Liver (tissue), 8 donors: ENCODE measurements at regions not wholly inside any gene's neighbourhood (a gene's known extent, or its start where the extent isn't known, plus 50 kb on each side); places are given as distances from the start of the nearest gene placed in this dataset.

Experiments
- DNase-seq: peaks from one replicate; pipeline ENCODE4 v3.0.0-alpha.2; 2017; ENCODE audit warnings: low spot score
- H3K27ac ChIP-seq, 2 donors: one replicate each; pipeline ENCODE4 v1.7.0; 2013; ENCODE audit warnings: inconsistent platforms in 2 of 2, low read length in 2 of 2, control low read depth in 1 of 2, low read depth in 1 of 2, mild to moderate bottlenecking in 1 of 2
- H3K27me3 ChIP-seq, 4 donors: one replicate each; pipeline versions ENCODE4 v1.6.1 to v1.7.0; 2013; ENCODE audit warnings: low read length in 3 of 4, inconsistent platforms in 1 of 4, mild to moderate bottlenecking in 1 of 4, moderate library complexity in 1 of 4; ENCODE audit not compliant: control insufficient read depth in 4 of 4, insufficient read depth in 4 of 4
- H3K36me3 ChIP-seq, 4 donors: one replicate each; pipeline versions ENCODE4 v1.6.1 to v1.7.0; 2013; ENCODE audit warnings: low read length in 3 of 4, mild to moderate bottlenecking in 3 of 4, low read depth in 1 of 4, moderate library complexity in 1 of 4; ENCODE audit not compliant: control insufficient read depth in 4 of 4, insufficient read depth in 3 of 4
- H3K4me1 ChIP-seq, 4 donors: one replicate each; pipeline versions ENCODE4 v1.6.1 to v1.7.0; 2013; ENCODE audit warnings: low read length in 3 of 4, mild to moderate bottlenecking in 3 of 4, moderate library complexity in 1 of 4; ENCODE audit not compliant: control insufficient read depth in 4 of 4, insufficient read depth in 4 of 4
- H3K4me3 ChIP-seq, 3 donors: one replicate each; pipeline versions ENCODE4 v1.6.1 to v1.7.0; 2013; ENCODE audit warnings: low read length in 3 of 3, control low read depth in 1 of 3, low read depth in 1 of 3, mild to moderate bottlenecking in 1 of 3
- H3K9ac ChIP-seq, 2 donors: one replicate each; pipeline ENCODE4 v1.7.0; 2013; ENCODE audit warnings: low read length in 2 of 2, mild to moderate bottlenecking in 2 of 2, moderate library complexity in 2 of 2, control low read depth in 1 of 2, low read depth in 1 of 2
- H3K9me3 ChIP-seq, 4 donors: one replicate each; pipeline versions ENCODE4 v1.6.1 to v1.7.0; 2013; ENCODE audit warnings: low read length in 3 of 4; ENCODE audit not compliant: control insufficient read depth in 4 of 4
- CTCF ChIP-seq: fragments of 150-350 bp; IDR thresholded peaks from 2 replicates; pipeline ENCODE4 v1.5.1; 2017; ENCODE audit warnings: improper control_type of control experiment, low read depth, low read length; ENCODE audit not compliant: missing input control
- EGR1 ChIP-seq, 2 donors: IDR thresholded peaks; 2 replicates each; pipeline ENCODE4 v1.6.1; 2016 to 2018; ENCODE audit warnings: antibody characterized with exemption in 2 of 2, low read depth in 2 of 2
- FOXA1 ChIP-seq: IDR thresholded peaks from 2 replicates; pipeline ENCODE4 v1.6.1; 2016; ENCODE audit warnings: antibody characterized with exemption
- FOXA2 ChIP-seq: IDR thresholded peaks from 2 replicates; pipeline ENCODE4 v1.6.1; 2016; ENCODE audit warnings: antibody characterized with exemption
- GABPA ChIP-seq, 2 donors: IDR thresholded peaks in 1 of 2; conservative IDR thresholded peaks in 1 of 2; 2 replicates each; pipeline ENCODE4 v1.6.1; 2016; ENCODE audit warnings: antibody characterized with exemption in 2 of 2, mild to moderate bottlenecking in 1 of 2, moderate library complexity in 1 of 2
- HNF4G ChIP-seq: IDR thresholded peaks from 2 replicates; pipeline ENCODE4 v1.6.1; 2016; ENCODE audit warnings: antibody characterized with exemption
- NR2F2 ChIP-seq: IDR thresholded peaks from 2 replicates; pipeline ENCODE4 v1.6.1; 2016; ENCODE audit warnings: antibody characterized with exemption
- TAF1 ChIP-seq: conservative IDR thresholded peaks from 2 replicates; pipeline ENCODE4 v1.6.1; 2016; ENCODE audit warnings: antibody characterized with exemption, mild to moderate bottlenecking
- ZBTB33 ChIP-seq: IDR thresholded peaks from 2 replicates; pipeline ENCODE4 v1.6.1; 2016; ENCODE audit warnings: antibody characterized with exemption
- WGBS: extraction: QIAGEN DNeasy Blood & Tissue Kit; methylation state at CpG from one replicate; pipeline ENCODE4 v1.1.7; 2013; 5-methylcytosine and 5-hydroxymethylcytosine counted together
- TF ChIP-seq, protein P1 (sequence below): IDR thresholded peaks from 2 replicates; pipeline ENCODE4 v1.6.1; 2016; ENCODE audit warnings: antibody characterized with exemption, mild to moderate bottlenecking
- donor health status: healthy.
- donor health status: healthy.
- donor health status: healthy.
- donor health status: healthy.
- donor health status: healthy.

- TF ChIP-seq FOXA1 (no peak), GABPA (IDR thresholded peaks at IDR 0.05 in 1 of 2, conservative IDR thresholded peaks at IDR 0.05 in 1 of 2) (no peak), HNF4G (no peak), ZBTB33 (no peak), NR2F2 (no peak), EGR1 (IDR thresholded peaks at IDR 0.05; ENCODE audit: low read depth in 2 of 2) (no peak), TAF1 (no peak)
These were observed 208.1 kb upstream of the NPVF start (continued) for GRCh38 chr7:25436413-25436812.

DNA sequence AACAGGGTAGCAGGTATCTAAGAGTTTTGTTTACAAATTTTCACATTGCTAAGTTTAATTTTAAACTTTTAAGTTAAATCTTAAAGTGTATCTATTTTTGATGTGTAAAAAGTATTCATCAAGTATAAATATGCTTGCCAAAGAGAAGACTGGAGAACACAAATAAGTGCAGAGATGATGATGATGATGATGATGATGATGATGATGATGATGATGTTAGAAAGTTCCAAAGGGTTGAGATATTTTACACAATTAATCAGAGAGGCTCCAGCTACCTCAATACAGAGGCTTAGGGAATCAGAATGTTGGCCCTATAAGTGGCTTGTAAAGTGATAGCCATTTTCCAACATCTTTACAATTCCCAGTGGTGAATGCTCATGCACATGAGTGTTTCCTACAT, 209.0 kb upstream of the NPVF start:
- DNase-seq: no peak
- H3K9ac ChIP-seq: no peak overlapping the region
- TF ChIP-seq CTCF (no peak), FOXA1 (no peak), NR2F2 (no peak), FOXA2 (no peak)
- no peaks in the 10 kb centered on the region for H3K36me3 ChIP-seq
- H3K4me1 ChIP-seq: no peaks in the 10 kb centered on the region
- peaks cover 0 to 11% (median 2%) of the 10 kb centered on the region in 4 donors for H3K9me3 ChIP-seq
- H3K27ac ChIP-seq: no peak overlapping the region
- H3K27me3 ChIP-seq: no peaks in the 10 kb centered on the region
- no peak overlapping the region for H3K4me3 ChIP-seq

GRCh38 chr7:25444991-25445390, 216.7 kb upstream of the NPVF start:
- TF ChIP-seq GABPA (IDR thresholded peaks at IDR 0.05 in 1 of 2, conservative IDR thresholded peaks at IDR 0.05 in 1 of 2) (no peak), FOXA1 (no peak), CTCF (no peak), TAF1 (no peak)
- TF ChIP-seq, protein P1, sequence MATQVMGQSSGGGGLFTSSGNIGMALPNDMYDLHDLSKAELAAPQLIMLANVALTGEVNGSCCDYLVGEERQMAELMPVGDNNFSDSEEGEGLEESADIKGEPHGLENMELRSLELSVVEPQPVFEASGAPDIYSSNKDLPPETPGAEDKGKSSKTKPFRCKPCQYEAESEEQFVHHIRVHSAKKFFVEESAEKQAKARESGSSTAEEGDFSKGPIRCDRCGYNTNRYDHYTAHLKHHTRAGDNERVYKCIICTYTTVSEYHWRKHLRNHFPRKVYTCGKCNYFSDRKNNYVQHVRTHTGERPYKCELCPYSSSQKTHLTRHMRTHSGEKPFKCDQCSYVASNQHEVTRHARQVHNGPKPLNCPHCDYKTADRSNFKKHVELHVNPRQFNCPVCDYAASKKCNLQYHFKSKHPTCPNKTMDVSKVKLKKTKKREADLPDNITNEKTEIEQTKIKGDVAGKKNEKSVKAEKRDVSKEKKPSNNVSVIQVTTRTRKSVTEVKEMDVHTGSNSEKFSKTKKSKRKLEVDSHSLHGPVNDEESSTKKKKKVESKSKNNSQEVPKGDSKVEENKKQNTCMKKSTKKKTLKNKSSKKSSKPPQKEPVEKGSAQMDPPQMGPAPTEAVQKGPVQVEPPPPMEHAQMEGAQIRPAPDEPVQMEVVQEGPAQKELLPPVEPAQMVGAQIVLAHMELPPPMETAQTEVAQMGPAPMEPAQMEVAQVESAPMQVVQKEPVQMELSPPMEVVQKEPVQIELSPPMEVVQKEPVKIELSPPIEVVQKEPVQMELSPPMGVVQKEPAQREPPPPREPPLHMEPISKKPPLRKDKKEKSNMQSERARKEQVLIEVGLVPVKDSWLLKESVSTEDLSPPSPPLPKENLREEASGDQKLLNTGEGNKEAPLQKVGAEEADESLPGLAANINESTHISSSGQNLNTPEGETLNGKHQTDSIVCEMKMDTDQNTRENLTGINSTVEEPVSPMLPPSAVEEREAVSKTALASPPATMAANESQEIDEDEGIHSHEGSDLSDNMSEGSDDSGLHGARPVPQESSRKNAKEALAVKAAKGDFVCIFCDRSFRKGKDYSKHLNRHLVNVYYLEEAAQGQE: no peak
- H3K9me3 ChIP-seq: peaks cover 0 to 11% (median 2%) of the 10 kb centered on the region in 4 donors

More at GRCh38 chr7:25444991-25445390, 216.7 kb upstream of the NPVF start:
- DNase-seq: no peak
- Histone ChIP-seq H3K9ac (no peak overlapping the region), H3K4me3 (no peak overlapping the region), H3K27ac (no peak overlapping the region), H3K36me3 (no peaks in the 10 kb centered on the region), H3K27me3 (no peaks in the 10 kb centered on the region), H3K4me1 (no peaks in the 10 kb centered on the region)
- WGBS: 35% methylated on average over 1 of the region's 1 CpG
